H1 (cell line): ENCODE measurements at regions not wholly inside any gene's neighbourhood (a gene's known extent, or its start where the extent isn't known, plus 50 kb on each side); places are given as distances from the start of the nearest gene placed in this dataset.

ENCODE experiments used
- CHD2 ChIP-seq: IDR thresholded peaks from 2 replicates; pipeline ENCODE4 v1.6.1; 2012; ENCODE audit warnings: low read length, improper control_type of control experiment
- CTBP2 ChIP-seq: IDR thresholded peaks from 2 replicates; pipeline ENCODE4 v1.7.0; 2011; ENCODE audit warnings: borderline replicate concordance, mild to moderate bottlenecking, moderate library complexity, mixed read lengths, low read length; ENCODE audit not compliant: insufficient read depth, insufficient read length
- GTF2F1 ChIP-seq: IDR thresholded peaks from 2 replicates; pipeline ENCODE4 v1.6.1; 2012; ENCODE audit warnings: low read depth, low read length, improper control_type of control experiment, borderline replicate concordance
- PHF8 ChIP-seq: fragments of 200-600 bp; sonication (generic); conservative IDR thresholded peaks from 2 replicates; pipeline ENCODE4 v1.7.1; 2012; ENCODE audit warnings: low read depth, mild to moderate bottlenecking, inconsistent platforms, low read length, moderate library complexity
- POLR2AphosphoS5 ChIP-seq: IDR thresholded peaks from 2 replicates; pipeline ENCODE4 v1.6.1; 2011; ENCODE audit warnings: low read depth, low read length
- RFX5 ChIP-seq: IDR thresholded peaks from 2 replicates; pipeline ENCODE4 v1.6.1; 2011; ENCODE audit warnings: low read depth, low read length, improper control_type of control experiment, borderline replicate concordance
- SAP30 ChIP-seq: fragments of 300-600 bp; sonication (generic); IDR thresholded peaks from 2 replicates; pipeline ENCODE4 v1.7.1; 2012; ENCODE audit warnings: low read length, moderate library complexity, mild to moderate bottlenecking, inconsistent platforms; ENCODE audit not compliant: insufficient read depth, insufficient replicate concordance
- SP1 ChIP-seq: IDR thresholded peaks from 2 replicates; pipeline ENCODE4 v1.6.1; 2011; ENCODE audit warnings: low read depth, low read length
- SRF ChIP-seq: IDR thresholded peaks from 2 replicates; pipeline ENCODE4 v1.6.1; 2011; ENCODE audit warnings: mild to moderate bottlenecking, low read depth, low read length, moderate library complexity
- TCF12 ChIP-seq: IDR thresholded peaks from 2 replicates; pipeline ENCODE4 v1.6.1; 2011; ENCODE audit warnings: low read depth, mild to moderate bottlenecking, low read length
- USF2 ChIP-seq: IDR thresholded peaks from 2 replicates; pipeline ENCODE4 v1.6.1; 2011; ENCODE audit warnings: low read length, improper control_type of control experiment
- TF ChIP-seq, protein P1 (sequence below), 3 experiments: IDR thresholded peaks; 1 replicate in 2 of 3; 2 replicates in 1 of 3; pipeline versions ENCODE4 v1.5.1 to v1.6.1; 2011; ENCODE audit warnings: low read length in 3 of 3, mild to moderate bottlenecking in 3 of 3, inconsistent platforms in 2 of 3, low read depth in 1 of 3, moderate library complexity in 1 of 3; ENCODE audit not compliant: insufficient read depth in 1 of 3; ENCODE audit errors: control extremely low read depth in 1 of 3
- TF ChIP-seq, protein P2 (sequence below): IDR thresholded peaks from 2 replicates; pipeline ENCODE4 v1.6.1; 2012; ENCODE audit warnings: inconsistent platforms

DNA sequence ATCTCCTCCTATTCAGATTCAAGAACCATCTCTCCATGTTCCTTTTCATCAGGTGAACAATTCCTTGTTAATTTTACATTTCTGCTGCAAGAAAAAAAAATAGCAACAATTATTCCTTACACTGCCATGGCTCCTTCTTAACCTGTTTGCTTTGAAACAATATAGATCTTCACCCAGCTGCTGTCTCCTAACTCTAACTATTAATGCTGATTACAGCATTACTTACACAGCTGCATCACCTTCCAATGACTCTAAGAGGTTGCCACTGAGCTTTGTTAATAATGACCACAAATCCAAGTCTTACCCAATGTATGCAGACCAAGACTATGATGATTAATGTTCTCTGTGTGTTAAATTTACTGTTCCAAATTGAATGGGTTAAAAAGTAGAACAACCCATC, 541.4 kb downstream of the TOX3 start:
- TF ChIP-seq, protein P1, sequence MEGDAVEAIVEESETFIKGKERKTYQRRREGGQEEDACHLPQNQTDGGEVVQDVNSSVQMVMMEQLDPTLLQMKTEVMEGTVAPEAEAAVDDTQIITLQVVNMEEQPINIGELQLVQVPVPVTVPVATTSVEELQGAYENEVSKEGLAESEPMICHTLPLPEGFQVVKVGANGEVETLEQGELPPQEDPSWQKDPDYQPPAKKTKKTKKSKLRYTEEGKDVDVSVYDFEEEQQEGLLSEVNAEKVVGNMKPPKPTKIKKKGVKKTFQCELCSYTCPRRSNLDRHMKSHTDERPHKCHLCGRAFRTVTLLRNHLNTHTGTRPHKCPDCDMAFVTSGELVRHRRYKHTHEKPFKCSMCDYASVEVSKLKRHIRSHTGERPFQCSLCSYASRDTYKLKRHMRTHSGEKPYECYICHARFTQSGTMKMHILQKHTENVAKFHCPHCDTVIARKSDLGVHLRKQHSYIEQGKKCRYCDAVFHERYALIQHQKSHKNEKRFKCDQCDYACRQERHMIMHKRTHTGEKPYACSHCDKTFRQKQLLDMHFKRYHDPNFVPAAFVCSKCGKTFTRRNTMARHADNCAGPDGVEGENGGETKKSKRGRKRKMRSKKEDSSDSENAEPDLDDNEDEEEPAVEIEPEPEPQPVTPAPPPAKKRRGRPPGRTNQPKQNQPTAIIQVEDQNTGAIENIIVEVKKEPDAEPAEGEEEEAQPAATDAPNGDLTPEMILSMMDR (IDR thresholded peaks at IDR 0.05; ENCODE audit: control extremely low read depth in 1 of 3, insufficient read depth in 1 of 3, low read depth in 1 of 3, low read length in 3 of 3) = no peak
- TF ChIP-seq POLR2AphosphoS5 (no peak), CTBP2 (no peak), TCF12 (no peak), GTF2F1 (no peak), SAP30 (no peak), CHD2 (no peak), PHF8 (no peak), SP1 (no peak), USF2 (no peak), SRF (no peak), RFX5 (no peak)
- TF ChIP-seq, protein P2, sequence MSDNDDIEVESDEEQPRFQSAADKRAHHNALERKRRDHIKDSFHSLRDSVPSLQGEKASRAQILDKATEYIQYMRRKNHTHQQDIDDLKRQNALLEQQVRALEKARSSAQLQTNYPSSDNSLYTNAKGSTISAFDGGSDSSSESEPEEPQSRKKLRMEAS = no peak
